H54 (cell line): ENCODE measurements at regions not wholly inside any gene's neighbourhood (a gene's known extent, or its start where the extent isn't known, plus 50 kb on each side); places are given as distances from the start of the nearest gene placed in this dataset.

Experiments
- DNase-seq: peaks from one replicate; pipeline ENCODE4 v3.0.0; 2011; ENCODE audit warnings: low spot score, mixed read lengths; ENCODE audit not compliant: insufficient read length
- FAIRE-seq: peaks from 3 replicates; lab custom pipeline; 2011; peaks lifted over from hg19 to GRCh38; lab: Jason Lieb, UNC
- POLR2A ChIP-seq: IDR thresholded peaks from 2 replicates; pipeline ENCODE4 v1.6.1; 2011; ENCODE audit warnings: low read depth, mild to moderate bottlenecking, low read length

GRCh38 chr4:54607067-54607466 is 50.7 kb upstream of the KIT start:
- TF ChIP-seq POLR2A = no peak
- no peak for FAIRE-seq
- DNase-seq = no peak

- no peak for TF ChIP-seq POLR2A
- no peak for DNase-seq
- FAIRE-seq = no peak
Measured at GRCh38 chr4:54607521-54607920, 50.2 kb upstream of the KIT start.
